ENCODE measurements at regions not wholly inside any gene's neighbourhood (a gene's known extent, or its start where the extent isn't known, plus 50 kb on each side); places are given as distances from the start of the nearest gene placed in this dataset.
"Not testable (repeated sequence)": the region's sequence is repeated elsewhere in the genome, so short reads cannot be mapped to it uniquely, and the experiment has no call there.

GRCh38 chr17:68097161-68097805 is 61.7 kb downstream of the KPNA2 start:
- in situ Hi-C loops (cut with MboI) = no loop called here
- Histone ChIP-seq H3K79me2 (ENCODE audit: insufficient read depth) (no peaks in the 10 kb centered on the region), H2AFZ (no peak overlapping the region)

DNA sequence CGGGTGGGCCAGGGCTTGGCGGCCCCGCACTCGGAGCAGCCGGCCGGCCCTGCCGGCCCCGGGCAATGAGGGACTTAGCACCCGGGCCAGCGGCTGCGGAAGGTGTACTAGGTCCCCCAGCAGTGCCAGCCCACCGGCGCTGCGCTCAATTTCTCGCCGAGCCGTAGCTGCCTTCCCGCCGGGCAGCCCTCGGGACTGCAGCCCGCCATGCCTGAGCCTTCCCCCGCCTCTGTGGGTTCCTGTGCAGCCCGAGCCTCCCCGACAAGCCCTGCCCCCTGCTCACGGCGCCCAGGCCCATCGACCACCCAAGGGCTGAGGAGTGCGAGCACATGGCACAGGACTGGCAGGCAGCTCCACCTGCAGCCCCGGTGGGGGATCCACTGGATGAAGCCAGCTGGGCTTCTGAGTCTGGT is 63.8 kb downstream of the KPNA2 start:
- H3K27me3 ChIP-seq (replicated peaks; ENCODE audit: insufficient read depth); H3K79me2 ChIP-seq (ENCODE audit: insufficient read depth); H3K36me3 ChIP-seq (ENCODE audit: low read depth); H3K27ac ChIP-seq; DNase-seq; H3K9me2 ChIP-seq (ENCODE audit: insufficient read depth); H3K4me1 ChIP-seq (ENCODE audit: insufficient read depth); H3K4me3 ChIP-seq; H3F3A ChIP-seq (ENCODE audit: insufficient read depth); in situ Hi-C loops (cut with MboI); H4K20me1 ChIP-seq (ENCODE audit: insufficient read depth); H3K9ac ChIP-seq; H3K9me3 ChIP-seq (ENCODE audit: low read depth); H2AFZ ChIP-seq; H3K4me2 ChIP-seq (ENCODE audit: unreplicated experiment): not testable (repeated sequence)
- WGBS, 2 experiments (ENCODE audit: low coverage in 1 of 2, low lambda C conversion rate in 2 of 2, missing lambda C conversion rate in 2 of 2) = 93 to 95% methylated on average over 15 to 18 of the region's 29 CpGs

More at GRCh38 chr17:68097161-68097805, 61.7 kb downstream of the KPNA2 start:
- DNase-seq = no peak
- H3K9me3 ChIP-seq (ENCODE audit: low read depth) = no peaks in the 10 kb centered on the region
- TF ChIP-seq EZH2 (IDR thresholded peaks at IDR 0.05; ENCODE audit: insufficient read depth, poor library complexity, severe bottlenecking) (no peak), EZH2phosphoT487 (IDR thresholded peaks at IDR 0.05; ENCODE audit: insufficient read depth, low read depth) (no peak)
- no peak overlapping the region for H3K4me2 ChIP-seq (ENCODE audit: unreplicated experiment)
- 71 to 72% methylated on average over 9 of the region's 9 CpGs for WGBS, 2 experiments (ENCODE audit: low coverage in 1 of 2, low lambda C conversion rate in 2 of 2, missing lambda C conversion rate in 2 of 2)
- no peak overlapping the region for H3K27ac ChIP-seq
- H4K20me1 ChIP-seq (ENCODE audit: insufficient read depth) = no peaks in the 10 kb centered on the region
- H3K9me2 ChIP-seq (ENCODE audit: insufficient read depth) = no peaks in the 10 kb centered on the region
- no peaks in the 10 kb centered on the region for H3K36me3 ChIP-seq (ENCODE audit: low read depth)
- no peak overlapping the region for H3K9ac ChIP-seq
- H3K4me1 ChIP-seq (ENCODE audit: insufficient read depth) = no peaks in the 10 kb centered on the region
- no peaks in the 10 kb centered on the region for H3F3A ChIP-seq (ENCODE audit: insufficient read depth)
- H3K4me3 ChIP-seq = no peak overlapping the region
- H3K27me3 ChIP-seq (replicated peaks; ENCODE audit: insufficient read depth) = no peaks in the 10 kb centered on the region

- Histone ChIP-seq H3K79me2 (ENCODE audit: insufficient read depth) (peaks cover 11% of the 10 kb centered on the region), H3K9me2 (ENCODE audit: insufficient read depth) (no peaks in the 10 kb centered on the region), H3K36me3 (ENCODE audit: low read depth) (no peaks in the 10 kb centered on the region), H3F3A (ENCODE audit: insufficient read depth) (peaks cover 10% of the 10 kb centered on the region), H2AFZ (no peak overlapping the region), H3K9me3 (ENCODE audit: low read depth) (no peaks in the 10 kb centered on the region), H3K4me2 (ENCODE audit: unreplicated experiment) (no peak overlapping the region), H3K4me1 (ENCODE audit: insufficient read depth) (0 out of 2 replicates have a peak, but pooled peaks cover 6% of the 10 kb centered on the region), H4K20me1 (ENCODE audit: insufficient read depth) (no peaks in the 10 kb centered on the region), H3K4me3 (no peak overlapping the region), H3K9ac (no peak overlapping the region), H3K27ac (no peak overlapping the region), H3K27me3 (replicated peaks; ENCODE audit: insufficient read depth) (no peaks in the 10 kb centered on the region)
- DNase-seq = no peak
- WGBS, 2 experiments (ENCODE audit: low coverage in 1 of 2, low lambda C conversion rate in 2 of 2, missing lambda C conversion rate in 2 of 2) = 89 to 95% methylated on average over 16 to 17 of the region's 17 CpGs
- TF ChIP-seq EZH2phosphoT487 (IDR thresholded peaks at IDR 0.05; ENCODE audit: insufficient read depth, low read depth) = no peak
- in situ Hi-C loops (cut with MboI) = no loop called here
Observed at GRCh38 chr17:68100000-68100641, 64.6 kb downstream of the KPNA2 start.

GRCh38 chr17:68101075-68101986 is 65.8 kb downstream of the KPNA2 start:
- H3K27ac ChIP-seq = no peak overlapping the region
- H3K9me2 ChIP-seq (ENCODE audit: insufficient read depth) = no peaks in the 10 kb centered on the region

More at GRCh38 chr17:68101075-68101986, 65.8 kb downstream of the KPNA2 start:
- Histone ChIP-seq H3K4me2 (ENCODE audit: unreplicated experiment) (peak overlapping the region; percentile 76), H3K9me3 (ENCODE audit: low read depth) (no peaks in the 10 kb centered on the region), H3F3A (ENCODE audit: insufficient read depth) (peaks cover 10% of the 10 kb centered on the region), H3K4me1 (ENCODE audit: insufficient read depth) (0 out of 2 replicates have a peak, but pooled peaks cover 6% of the 10 kb centered on the region), H3K36me3 (ENCODE audit: low read depth) (no peaks in the 10 kb centered on the region), H3K9ac (peak overlapping the region; percentile 88), H2AFZ (peak overlapping the region; percentile 97), H3K4me3 (peak overlapping the region; percentile 80), H3K27me3 (replicated peaks; ENCODE audit: insufficient read depth) (no peaks in the 10 kb centered on the region), H4K20me1 (ENCODE audit: insufficient read depth) (no peaks in the 10 kb centered on the region), H3K79me2 (ENCODE audit: insufficient read depth) (peaks cover 21% of the 10 kb centered on the region)
- peak; percentile 86 for DNase-seq
- TF ChIP-seq EZH2phosphoT487 (IDR thresholded peaks at IDR 0.05; ENCODE audit: insufficient read depth, low read depth) (no peak), EZH2 (IDR thresholded peaks at IDR 0.05; ENCODE audit: insufficient read depth, poor library complexity, severe bottlenecking) (no peak)
- in situ Hi-C loops (cut with MboI) = no loop called here
- WGBS, 2 experiments (ENCODE audit: low coverage in 1 of 2, low lambda C conversion rate in 2 of 2, missing lambda C conversion rate in 2 of 2) = 4 to 5% methylated on average over 48 to 52 of the region's 88 CpGs

Measured in GM23248 (cell line).